Kidney epithelial cell (primary cell): ENCODE measurements at regions not wholly inside any gene's neighbourhood (a gene's known extent, or its start where the extent isn't known, plus 50 kb on each side); places are given as distances from the start of the nearest gene placed in this dataset.

Source experiments
- DNase-seq: peaks from one replicate; pipeline ENCODE4 v3.0.0-alpha.2; 2010; ENCODE audit warnings: low read depth
- H3K27me3 ChIP-seq: 2 replicates; pipeline ENCODE4 v1.6.0; 2011; ENCODE audit warnings: low read length; ENCODE audit not compliant: control insufficient read depth, insufficient read depth
- H3K36me3 ChIP-seq: 2 replicates; pipeline ENCODE4 v1.5.1; 2011; ENCODE audit warnings: low read length; ENCODE audit not compliant: control insufficient read depth, insufficient read depth
- H3K4me3 ChIP-seq: 2 replicates; pipeline ENCODE4 v1.5.1; 2011; ENCODE audit warnings: low read depth, mild to moderate bottlenecking, control low read depth, low read length
- CTCF ChIP-seq: IDR thresholded peaks from 2 replicates; pipeline ENCODE4 v1.5.1; 2011; ENCODE audit warnings: mild to moderate bottlenecking, moderate library complexity, low read length, control low read depth, inconsistent platforms; ENCODE audit not compliant: insufficient read depth, poor library complexity, severe bottlenecking

GRCh38 chr6:55994531-55994930 is 119.1 kb upstream of the BMP5 start:
- Histone ChIP-seq H3K27me3 (no peaks in the 10 kb centered on the region), H3K36me3 (no peaks in the 10 kb centered on the region), H3K4me3 (no peak overlapping the region)
- TF ChIP-seq CTCF = no peak
- DNase-seq = no peak

- DNase-seq = no peak
- no peaks in the 10 kb centered on the region for H3K27me3 ChIP-seq
- TF ChIP-seq CTCF = no peak
- no peak overlapping the region for H3K4me3 ChIP-seq
- H3K36me3 ChIP-seq = no peaks in the 10 kb centered on the region
Observed at GRCh38 chr6:55993418-55993817, 118.0 kb upstream of the BMP5 start.

GRCh38 chr6:55992546-55992945 is 117.2 kb upstream of the BMP5 start:
- H3K4me3 ChIP-seq = no peak overlapping the region
- no peak for DNase-seq
- no peaks in the 10 kb centered on the region for H3K36me3 ChIP-seq
- TF ChIP-seq CTCF = no peak
- H3K27me3 ChIP-seq = no peaks in the 10 kb centered on the region

GRCh38 chr6:55985309-55985708 is 109.9 kb upstream of the BMP5 start:
- no peak overlapping the region for H3K4me3 ChIP-seq
- DNase-seq = no peak
- H3K36me3 ChIP-seq = no peaks in the 10 kb centered on the region
- no peak for TF ChIP-seq CTCF
- no peaks in the 10 kb centered on the region for H3K27me3 ChIP-seq

GRCh38 chr6:55983861-55984260 is 108.5 kb upstream of the BMP5 start:
- Histone ChIP-seq H3K4me3 (no peak overlapping the region), H3K27me3 (no peaks in the 10 kb centered on the region), H3K36me3 (no peaks in the 10 kb centered on the region)
- no peak for DNase-seq
- TF ChIP-seq CTCF = no peak

- Histone ChIP-seq H3K27me3 (no peaks in the 10 kb centered on the region), H3K4me3 (no peak overlapping the region), H3K36me3 (no peaks in the 10 kb centered on the region)
- DNase-seq = no peak
- no peak for TF ChIP-seq CTCF
Observed at GRCh38 chr6:55981660-55982059, 106.3 kb upstream of the BMP5 start.
